ENCODE measurements at regions not wholly inside any gene's neighbourhood (a gene's known extent, or its start where the extent isn't known, plus 50 kb on each side); places are given as distances from the start of the nearest gene placed in this dataset.

- DNase-seq (ENCODE audit: low read depth), result no peak
- TF ChIP-seq CTCF (IDR thresholded peaks at IDR 0.05; ENCODE audit: control insufficient read depth, extremely low read depth, insufficient read depth), result no peak
- H3K4me3 ChIP-seq (ENCODE audit: low read depth, low read length), result no peak overlapping the region
These were observed 276.4 kb upstream of the TTC14 start for GRCh38 chr3:180325533-180325932.

GRCh38 chr3:180325958-180326357, 276.0 kb upstream of the TTC14 start:
- DNase-seq (ENCODE audit: low read depth), result no peak
- TF ChIP-seq CTCF (IDR thresholded peaks at IDR 0.05; ENCODE audit: control insufficient read depth, extremely low read depth, insufficient read depth), result no peak
- H3K4me3 ChIP-seq (ENCODE audit: low read depth, low read length), result no peak overlapping the region

GRCh38 chr3:180329187-180329586, 272.8 kb upstream of the TTC14 start:
- no peak overlapping the region for H3K4me3 ChIP-seq (ENCODE audit: low read depth, low read length)
- no peak for DNase-seq (ENCODE audit: low read depth)
- no peak for TF ChIP-seq CTCF (IDR thresholded peaks at IDR 0.05; ENCODE audit: control insufficient read depth, extremely low read depth, insufficient read depth)

GRCh38 chr3:180329847-180330246, 272.1 kb upstream of the TTC14 start:
- no peak for DNase-seq (ENCODE audit: low read depth)
- TF ChIP-seq CTCF (IDR thresholded peaks at IDR 0.05; ENCODE audit: control insufficient read depth, extremely low read depth, insufficient read depth), result no peak

GRCh38 chr3:180330440-180330839, 271.5 kb upstream of the TTC14 start:
- no peak for TF ChIP-seq CTCF (IDR thresholded peaks at IDR 0.05; ENCODE audit: control insufficient read depth, extremely low read depth, insufficient read depth)
- no peak for DNase-seq (ENCODE audit: low read depth)
- H3K4me3 ChIP-seq (ENCODE audit: low read depth, low read length), result no peak overlapping the region

More at GRCh38 chr3:180329847-180330246, 272.1 kb upstream of the TTC14 start:
- H3K4me3 ChIP-seq (ENCODE audit: low read depth, low read length), result no peak overlapping the region

GRCh38 chr3:180332608-180333007, 269.4 kb upstream of the TTC14 start:
- DNase-seq (ENCODE audit: low read depth), result no peak
- H3K4me3 ChIP-seq (ENCODE audit: low read depth, low read length), result no peak overlapping the region
- no peak for TF ChIP-seq CTCF (IDR thresholded peaks at IDR 0.05; ENCODE audit: control insufficient read depth, extremely low read depth, insufficient read depth)

- DNase-seq (ENCODE audit: low read depth), result no peak
- no peak overlapping the region for H3K4me3 ChIP-seq (ENCODE audit: low read depth, low read length)
- no peak for TF ChIP-seq CTCF (IDR thresholded peaks at IDR 0.05; ENCODE audit: control insufficient read depth, extremely low read depth, insufficient read depth)
These were observed 266.9 kb upstream of the TTC14 start for GRCh38 chr3:180335050-180335449.
